GM21526 (cell line): ENCODE measurements at regions not wholly inside any gene's neighbourhood (a gene's known extent, or its start where the extent isn't known, plus 50 kb on each side); places are given as distances from the start of the nearest gene placed in this dataset.
"Not testable (repeated sequence)": the region's sequence is repeated elsewhere in the genome, so short reads cannot be mapped to it uniquely, and the experiment has no call there.

ENCODE experiments used
- ATAC-seq: cut with Tn5 transposase; IDR thresholded peaks from one replicate; pipeline ENCODE4 v1.9.1; 2021; ENCODE audit warnings: moderate library complexity; ENCODE audit not compliant: unreplicated experiment, low FRiP score

DNA sequence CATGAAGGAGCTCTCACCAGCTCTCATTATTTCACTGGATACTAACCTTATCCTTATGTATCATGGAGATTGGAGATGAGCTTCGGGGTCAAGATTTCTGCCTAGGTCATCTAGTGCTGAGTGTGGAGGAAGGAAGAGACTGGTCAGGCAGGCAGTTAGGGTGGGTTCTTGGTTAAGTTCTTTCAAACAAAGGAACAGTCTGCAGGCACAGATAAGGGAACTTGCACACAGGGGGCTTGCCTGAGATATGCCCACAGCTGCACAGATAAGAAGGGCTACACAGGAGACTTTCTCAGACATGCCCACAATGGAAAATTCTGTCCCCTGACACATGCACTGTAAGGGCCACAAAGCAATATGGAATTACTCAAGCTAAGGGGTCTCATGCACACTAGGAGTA lies 904.1 kb downstream of the NLGN4X start:
- no peak for ATAC-seq

DNA sequence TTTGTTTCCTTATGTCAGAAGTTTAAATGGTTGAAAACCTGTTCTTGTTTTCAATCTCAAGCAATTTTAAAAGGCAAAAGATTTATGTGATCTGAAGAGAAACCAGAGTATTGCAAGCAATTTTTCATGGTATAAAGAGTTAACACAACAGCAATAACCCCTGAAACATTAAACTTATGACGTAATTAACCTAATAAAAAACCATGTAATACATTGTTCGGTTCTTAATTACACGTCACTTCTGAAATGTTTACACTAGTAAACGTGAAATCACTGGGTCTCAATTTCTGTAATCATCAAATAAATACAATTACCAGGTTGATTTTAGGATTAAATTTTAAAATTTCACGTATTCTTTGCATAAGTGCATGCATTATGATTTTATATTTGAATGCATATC lies 914.5 kb downstream of the NLGN4X start:
- no peak for ATAC-seq

- no peak for ATAC-seq
These were observed 921.3 kb downstream of the NLGN4X start for GRCh38 chrX:5307416-5307815.

DNA sequence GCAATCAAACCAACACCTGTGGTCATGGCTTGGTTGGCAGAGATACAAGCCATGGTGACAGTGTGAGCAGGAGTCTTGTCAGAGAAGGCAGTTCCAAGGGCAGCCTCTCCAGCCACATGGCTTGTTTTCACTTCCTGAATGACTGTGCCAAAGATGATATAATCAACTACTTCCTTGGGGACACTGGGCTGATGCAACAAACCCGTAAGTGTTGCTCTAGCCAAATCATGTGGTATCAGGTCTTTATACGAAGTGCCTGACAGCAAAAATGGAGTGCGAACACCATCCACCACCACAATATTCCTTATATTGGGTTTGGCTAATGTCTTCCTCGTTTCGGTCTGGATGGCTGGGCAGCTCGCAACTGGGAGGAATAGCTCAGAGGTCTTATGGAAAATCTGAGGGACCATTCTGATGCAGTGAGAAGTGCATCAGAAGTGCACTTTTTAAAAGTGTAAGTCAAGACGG lies 922.0 kb downstream of the NLGN4X start:
- no peak for ATAC-seq

DNA sequence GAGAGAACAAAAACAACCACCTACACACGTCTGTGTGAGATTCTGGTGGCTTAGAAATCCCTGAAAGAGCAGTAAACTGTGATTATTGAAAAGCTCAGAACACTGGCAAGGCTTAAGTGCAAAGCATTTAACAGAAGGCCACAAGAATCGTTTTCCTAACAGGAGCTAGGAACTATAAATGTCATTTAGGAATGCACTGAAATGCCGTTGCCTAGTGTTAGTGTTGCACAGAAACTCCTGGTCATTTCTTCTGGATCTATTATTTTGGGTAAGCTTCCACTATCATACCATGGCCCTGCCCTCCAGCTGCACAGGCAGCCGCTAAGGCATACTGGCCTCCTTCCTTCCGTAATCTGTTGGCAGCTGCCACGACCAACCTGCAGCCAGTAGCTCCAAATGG lies 923.2 kb downstream of the NLGN4X start:
- no peak for ATAC-seq

- no peak for ATAC-seq
These were observed 933.7 kb downstream of the NLGN4X start for GRCh38 chrX:5295004-5295403.

- ATAC-seq, result no peak
These were observed 938.0 kb downstream of the NLGN4X start for GRCh38 chrX:5290635-5291034.

DNA sequence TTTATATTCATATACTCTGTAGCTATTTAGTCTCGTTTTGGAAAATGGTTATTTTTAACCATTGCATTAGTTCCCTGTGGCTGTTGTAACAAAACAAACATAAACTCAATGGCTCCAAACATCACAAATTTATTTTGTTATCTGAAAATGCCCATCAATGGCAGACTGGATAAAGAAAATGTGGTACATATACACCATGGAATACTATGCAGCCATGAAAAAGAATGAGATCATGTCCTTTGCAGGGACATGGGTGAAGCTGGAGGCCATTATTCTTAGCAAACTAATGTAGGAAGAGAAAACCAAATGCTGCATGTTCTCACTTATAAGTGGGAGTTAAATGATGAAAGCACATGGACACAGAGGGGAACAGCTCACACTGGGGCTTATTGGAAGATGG lies 938.7 kb downstream of the NLGN4X start:
- not testable (repeated sequence) for ATAC-seq

GRCh38 chrX:5278908-5279307 lies 949.8 kb downstream of the NLGN4X start:
- no peak for ATAC-seq

DNA sequence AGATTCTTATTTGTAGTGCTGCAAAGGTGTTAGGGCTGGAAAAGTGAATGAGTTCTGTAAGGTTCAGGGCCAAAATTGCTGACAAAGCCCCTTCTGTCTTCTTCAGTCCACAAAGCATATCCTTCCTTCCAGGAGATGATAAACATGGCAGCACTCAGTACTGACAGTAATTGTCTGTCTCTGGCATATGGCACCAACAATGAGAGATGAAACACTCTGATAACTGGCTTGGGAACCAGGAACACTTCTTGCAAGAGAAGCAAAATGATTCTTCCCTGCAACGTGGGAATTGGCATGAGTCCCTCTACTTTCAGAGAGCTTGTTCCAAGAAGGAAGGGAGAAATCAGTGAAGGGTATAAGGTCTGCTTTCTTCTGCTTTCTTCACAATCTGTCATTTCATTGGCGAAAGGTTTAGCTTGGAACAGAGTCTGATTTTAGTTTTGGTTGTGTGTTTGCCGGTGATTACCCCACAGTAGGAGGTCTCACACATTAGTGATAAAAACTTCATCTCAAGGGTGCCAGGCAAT lies 963.3 kb downstream of the NLGN4X start:
- no peak for ATAC-seq

DNA sequence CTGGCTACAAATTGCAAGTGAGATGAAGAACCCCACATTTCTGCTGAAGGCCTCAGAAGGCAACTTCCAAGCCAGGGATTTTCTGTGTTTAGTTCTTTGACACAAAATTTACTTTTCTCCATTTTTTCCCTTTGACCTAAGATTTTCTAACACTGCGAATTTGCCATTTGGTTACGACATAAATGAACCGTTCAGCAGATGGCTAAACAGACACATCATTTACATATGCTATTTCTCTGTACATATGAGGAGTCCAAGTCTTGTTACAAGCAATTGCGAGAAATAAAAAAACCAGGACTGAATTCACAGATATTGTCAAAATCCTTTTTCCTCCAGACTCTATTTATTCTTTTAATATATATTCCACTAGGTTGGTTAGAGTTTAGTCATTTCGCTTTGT lies 978.6 kb downstream of the NLGN4X start:
- ATAC-seq, result no peak

DNA sequence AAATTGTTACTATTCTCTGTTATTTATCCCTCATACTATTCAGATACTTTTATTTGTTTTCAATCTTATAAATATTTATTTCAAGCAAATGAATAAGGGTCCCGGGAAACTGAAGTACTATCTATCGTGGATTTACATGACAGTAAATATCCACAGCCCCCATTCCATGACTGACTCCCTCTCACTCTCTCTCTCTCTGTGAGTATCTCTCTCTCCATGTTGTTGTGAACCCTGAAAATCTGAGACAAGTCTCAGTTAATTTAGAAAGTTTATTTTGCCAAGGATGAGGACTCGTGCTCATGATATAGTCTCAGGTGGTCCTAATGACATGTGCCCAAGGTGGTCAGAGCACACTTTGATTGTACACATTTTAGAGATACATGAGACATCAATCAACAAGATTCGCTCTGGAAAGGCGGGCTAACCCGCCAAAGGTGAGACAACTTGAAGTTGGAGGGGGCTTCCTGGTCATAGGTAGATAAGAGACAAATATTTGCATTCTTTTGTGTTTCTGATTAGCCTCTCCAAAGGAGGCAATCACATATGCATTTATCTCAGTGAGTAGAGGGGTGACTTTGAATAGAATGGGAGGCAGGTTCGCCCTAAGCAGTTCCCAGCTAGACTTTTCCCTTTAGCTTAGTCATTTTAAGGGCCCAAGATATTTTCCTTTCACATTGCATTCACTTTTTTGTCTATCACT lies 986.4 kb downstream of the NLGN4X start:
- ATAC-seq, result no peak

- ATAC-seq, result no peak
These were observed 991.9 kb downstream of the NLGN4X start for GRCh38 chrX:5236749-5237148.

GRCh38 chrX:5236096-5236495 lies 992.6 kb downstream of the NLGN4X start:
- ATAC-seq, result no peak

- no peak for ATAC-seq
These were observed 994.8 kb downstream of the NLGN4X start for GRCh38 chrX:5233830-5234229.

- ATAC-seq, result no peak
These were observed 1008.2 kb downstream of the NLGN4X start for GRCh38 chrX:5220421-5220820.

DNA sequence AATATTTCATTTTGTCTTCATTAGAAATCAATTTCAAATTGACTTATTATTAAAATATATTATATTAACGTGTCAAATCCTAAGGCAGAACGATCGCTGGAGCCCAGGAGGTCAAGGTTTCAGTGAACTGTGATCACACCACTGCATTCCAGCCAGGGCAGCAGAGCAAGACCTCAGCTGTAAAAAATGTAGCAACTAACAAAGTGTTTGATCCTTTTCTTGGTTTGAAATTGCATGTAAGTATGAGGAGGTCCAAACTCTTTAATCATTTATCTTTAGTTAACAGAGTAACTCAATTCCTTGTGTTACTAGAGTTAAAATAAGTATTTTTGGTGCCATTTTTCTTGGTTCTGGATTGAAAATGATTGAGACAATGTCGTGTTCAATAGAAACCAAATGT lies 1033.9 kb downstream of the NLGN4X start:
- no peak for ATAC-seq

DNA sequence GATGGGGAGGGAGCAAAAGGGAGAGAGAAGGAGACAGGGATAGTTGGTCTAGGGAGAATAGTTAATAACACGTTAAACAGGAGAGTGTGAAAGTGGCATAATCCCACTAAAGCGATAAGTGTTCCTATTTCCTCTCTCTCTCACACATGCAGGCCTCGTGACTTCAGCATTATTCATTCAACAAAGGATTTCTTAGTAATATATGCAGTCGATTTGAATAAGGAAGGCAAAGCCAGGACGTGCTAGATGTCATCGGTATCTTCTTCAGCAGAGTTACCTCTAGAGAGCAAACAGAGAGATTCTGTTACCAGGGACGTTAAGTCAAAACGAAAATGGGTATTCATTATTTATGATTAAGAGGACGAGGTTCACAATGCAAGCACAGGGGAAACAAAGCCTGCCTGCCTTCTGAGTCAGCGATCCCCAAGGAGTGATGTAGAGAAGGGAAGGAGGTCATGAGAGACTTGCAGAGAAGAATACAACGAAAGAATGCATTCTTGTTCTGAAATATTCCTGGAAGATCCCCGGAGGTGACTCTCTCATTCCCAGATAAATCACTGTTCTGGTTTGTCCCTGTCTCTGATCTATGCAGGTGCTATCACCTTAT lies 1048.4 kb downstream of the NLGN4X start:
- no peak for ATAC-seq

- no peak for ATAC-seq
These were observed 1051.9 kb downstream of the NLGN4X start for GRCh38 chrX:5176766-5177165.

- ATAC-seq, result no peak
These were observed 1065.0 kb downstream of the NLGN4X start for GRCh38 chrX:5163663-5164062.

DNA sequence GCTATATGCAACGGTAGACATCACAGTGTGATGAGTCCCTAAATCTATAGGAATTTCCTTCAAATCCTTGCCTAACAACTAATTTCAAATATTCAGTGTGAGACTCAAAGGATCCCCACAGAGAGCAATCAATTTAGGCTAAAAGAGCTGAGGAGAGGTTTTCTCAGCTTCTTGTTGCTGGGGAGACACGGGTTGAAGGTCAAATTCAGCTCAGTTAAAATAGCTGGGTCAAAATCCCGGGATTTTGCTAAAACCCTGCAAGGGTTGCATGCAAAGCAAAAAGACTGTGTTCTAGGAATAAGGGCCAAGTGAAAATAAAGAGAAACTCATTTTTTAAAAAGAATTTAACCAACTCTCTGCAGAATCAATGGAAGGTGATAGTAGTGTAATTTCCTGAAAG lies 1073.4 kb downstream of the NLGN4X start:
- ATAC-seq, result no peak

DNA sequence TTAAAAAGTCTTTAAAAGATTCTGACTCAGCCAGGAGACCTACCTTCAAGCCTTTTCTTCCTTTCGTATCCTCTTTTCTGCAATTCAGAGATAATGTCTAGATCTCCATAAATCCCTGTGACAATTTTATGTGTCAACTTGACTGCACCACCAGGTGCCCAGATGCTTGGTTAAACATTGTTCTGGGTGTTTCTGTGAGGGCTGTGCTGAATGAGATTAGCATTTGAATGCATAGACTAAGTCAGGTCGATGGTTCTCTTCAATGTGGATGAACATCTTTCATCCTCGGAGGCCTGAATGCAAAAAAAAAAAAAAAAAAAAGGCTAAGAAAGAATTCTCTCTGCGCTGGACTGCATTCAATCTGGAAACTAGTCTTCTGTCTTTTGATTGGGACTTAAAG lies 1082.7 kb downstream of the NLGN4X start:
- ATAC-seq, result no peak
